H9 (cell line): ENCODE measurements at regions not wholly inside any gene's neighbourhood (a gene's known extent, or its start where the extent isn't known, plus 50 kb on each side); places are given as distances from the start of the nearest gene placed in this dataset.

Source experiments
- DNase-seq: peaks from one replicate; pipeline ENCODE4 v3.0.0-alpha.2; 2017
- H2AFZ ChIP-seq: one replicate; pipeline ENCODE4 v1.6.1; 2013; ENCODE audit warnings: mild to moderate bottlenecking, low read length, control low read depth, moderate library complexity
- H2AK5ac ChIP-seq: 2 replicates; pipeline ENCODE4 v1.6.1; 2013; ENCODE audit warnings: low read length, control low read depth, mixed read lengths; ENCODE audit not compliant: insufficient read length
- H2BK120ac ChIP-seq: one replicate; pipeline ENCODE4 v1.6.1; 2013; ENCODE audit warnings: low read depth, mild to moderate bottlenecking, low read length, control low read depth, inconsistent platforms; ENCODE audit not compliant: poor library complexity, severe bottlenecking
- H2BK12ac ChIP-seq: 2 replicates; pipeline ENCODE4 v1.6.1; 2013; ENCODE audit warnings: low read length, control low read depth, mixed read lengths, low read depth; ENCODE audit not compliant: insufficient read length
- H2BK15ac ChIP-seq: 2 replicates; pipeline ENCODE4 v1.6.1; 2013; ENCODE audit warnings: low read depth, low read length, control low read depth
- H2BK20ac ChIP-seq: one replicate; pipeline ENCODE4 v1.6.1; 2013; ENCODE audit warnings: low read depth, mild to moderate bottlenecking, low read length, control low read depth, inconsistent platforms; ENCODE audit not compliant: poor library complexity, severe bottlenecking
- H2BK5ac ChIP-seq: 2 replicates; pipeline ENCODE4 v1.6.1; 2013; ENCODE audit warnings: low read length, control low read depth, mixed read lengths; ENCODE audit not compliant: insufficient read length
- H3K14ac ChIP-seq: 2 replicates; pipeline ENCODE4 v1.6.1; 2013; ENCODE audit warnings: low read length, control low read depth; ENCODE audit not compliant: insufficient read depth
- H3K18ac ChIP-seq: 2 replicates; pipeline ENCODE4 v1.6.1; 2013; ENCODE audit warnings: low read depth, mild to moderate bottlenecking, mixed read lengths, low read length, control low read depth; ENCODE audit not compliant: insufficient read length
- H3K23ac ChIP-seq: 2 replicates; pipeline ENCODE4 v1.6.1; 2013; ENCODE audit warnings: low read length, control low read depth, mixed read lengths, low read depth; ENCODE audit not compliant: insufficient read length
- H3K23me2 ChIP-seq: 2 replicates; pipeline ENCODE4 v1.6.1; 2013; ENCODE audit warnings: low read depth, mild to moderate bottlenecking, mixed read lengths, low read length, control low read depth; ENCODE audit not compliant: insufficient read length, poor library complexity, severe bottlenecking
- H3K27ac ChIP-seq: 2 replicates; pipeline ENCODE4 v1.5.1; 2013; ENCODE audit warnings: low read length, control low read depth, mixed read lengths, low read depth; ENCODE audit not compliant: insufficient read length
- H3K27me3 ChIP-seq: 2 replicates; pipeline ENCODE4 v1.6.1; 2013; ENCODE audit warnings: low read length, control low read depth, inconsistent platforms; ENCODE audit not compliant: insufficient read depth
- H3K4ac ChIP-seq: 2 replicates; pipeline ENCODE4 v1.6.1; 2013; ENCODE audit warnings: low read depth, mild to moderate bottlenecking, control low read depth, inconsistent platforms, low read length, moderate library complexity
- H3K4me1 ChIP-seq: 2 replicates; pipeline ENCODE4 v1.6.1; 2013; ENCODE audit warnings: low read length, control low read depth, inconsistent platforms; ENCODE audit not compliant: insufficient read depth
- H3K4me2 ChIP-seq: 2 replicates; pipeline ENCODE4 v1.6.1; 2013; ENCODE audit warnings: low read length, control low read depth, mixed read lengths; ENCODE audit not compliant: insufficient read length, insufficient read depth
- H3K56ac ChIP-seq: 2 replicates; pipeline ENCODE4 v1.6.1; 2013; ENCODE audit warnings: low read depth, mild to moderate bottlenecking, mixed read lengths, low read length, control low read depth; ENCODE audit not compliant: insufficient read length
- H3K79me1 ChIP-seq: 2 replicates; pipeline ENCODE4 v1.6.1; 2013; ENCODE audit warnings: low read depth, mild to moderate bottlenecking, moderate library complexity, low read length, control low read depth, inconsistent platforms; ENCODE audit not compliant: insufficient read depth, poor library complexity, severe bottlenecking
- H3K79me2 ChIP-seq: 2 replicates; pipeline ENCODE4 v1.6.1; 2013; ENCODE audit warnings: low read length, control low read depth, inconsistent platforms; ENCODE audit not compliant: insufficient read depth
- H3K9ac ChIP-seq: 2 replicates; pipeline ENCODE4 v1.6.1; 2013; ENCODE audit warnings: low read length, control low read depth, mixed read lengths; ENCODE audit not compliant: insufficient read length; ENCODE audit errors: extremely low read depth
- H3K9me3 ChIP-seq: one replicate; pipeline ENCODE4 v1.6.1; 2013; ENCODE audit warnings: low read depth, low read length, inconsistent platforms; ENCODE audit not compliant: control insufficient read depth
- H3T11ph ChIP-seq: one replicate; pipeline ENCODE4 v1.6.1; 2013; ENCODE audit warnings: mild to moderate bottlenecking, low read length, control low read depth, inconsistent platforms
- H4K20me1 ChIP-seq: one replicate; pipeline ENCODE4 v1.6.1; 2013; ENCODE audit not compliant: control insufficient read depth, insufficient read length, insufficient read depth
- H4K5ac ChIP-seq: 2 replicates; pipeline ENCODE4 v1.6.1; 2013; ENCODE audit warnings: low read depth, mild to moderate bottlenecking, mixed read lengths, low read length, control low read depth; ENCODE audit not compliant: insufficient read length
- H4K8ac ChIP-seq: replicated peaks from 2 replicates; pipeline ENCODE4 v1.6.1; 2013; ENCODE audit warnings: low read length, control low read depth, mixed read lengths, low read depth; ENCODE audit not compliant: insufficient read length
- H4K91ac ChIP-seq: 2 replicates; pipeline ENCODE4 v1.6.1; 2013; ENCODE audit warnings: low read depth, mild to moderate bottlenecking, moderate library complexity, mixed read lengths, low read length, control low read depth; ENCODE audit not compliant: insufficient read length
- H3K27ac Mint-ChIP-seq, 3 experiments: 2 replicates in 2 of 3; 3 replicates in 1 of 3; pipeline ENCODE4 v1.8.0; 2020 to 2021; ENCODE audit warnings: mixed read lengths in 3 of 3, mild to moderate bottlenecking in 1 of 3, moderate library complexity in 1 of 3
- H3K27me3 Mint-ChIP-seq: 2 replicates; pipeline ENCODE4 v1.8.0; 2021; ENCODE audit warnings: low read depth, mild to moderate bottlenecking, moderate library complexity, mixed read lengths
- H3K36me3 Mint-ChIP-seq, 3 experiments: 2 replicates in 2 of 3; 3 replicates in 1 of 3; pipeline ENCODE4 v1.8.0; 2020 to 2021; ENCODE audit warnings: low read depth in 3 of 3, mixed read lengths in 3 of 3; ENCODE audit not compliant: insufficient read depth in 1 of 3
- H3K4me1 Mint-ChIP-seq, 2 experiments: 2 replicates each; pipeline ENCODE4 v1.8.0; 2020; ENCODE audit warnings: mixed read lengths in 2 of 2
- H3K4me3 Mint-ChIP-seq, 2 experiments: 2 replicates in 1 of 2; 3 replicates in 1 of 2; pipeline ENCODE4 v1.8.0; 2020 to 2021; ENCODE audit warnings: mild to moderate bottlenecking in 2 of 2, mixed read lengths in 2 of 2, moderate library complexity in 1 of 2
- H3K9me3 Mint-ChIP-seq, 2 experiments: 2 replicates in 1 of 2; 3 replicates in 1 of 2; pipeline ENCODE4 v1.8.0; 2020; ENCODE audit warnings: mild to moderate bottlenecking in 2 of 2, mixed read lengths in 2 of 2, moderate library complexity in 1 of 2
- CTCF ChIP-seq: fragments of 200-600 bp; sonication (generic); conservative IDR thresholded peaks from 3 replicates; pipeline ENCODE4 v1.8.0; 2021; ENCODE audit warnings: antibody characterized with exemption, mild to moderate bottlenecking
- WGBS: extraction: QIAGEN DNeasy Blood & Tissue Kit; methylation state at CpG from one replicate; pipeline ENCODE4 v1.1.7; 2013; ENCODE audit warnings: missing lambda C conversion rate, low lambda C conversion rate, mixed read lengths; ENCODE audit not compliant: insufficient read length; ENCODE audit errors: extremely low coverage; 5-methylcytosine and 5-hydroxymethylcytosine counted together

GRCh38 chr3:80263260-80263659, 495.5 kb upstream of the ROBO1 start:
- Histone ChIP-seq H2BK12ac (no peak overlapping the region), H3K9me3 (no peaks in the 10 kb centered on the region), H3K9ac (no peak overlapping the region), H3K14ac (no peak overlapping the region), H2BK20ac (no peak overlapping the region), H3T11ph (no peak overlapping the region), H3K56ac (no peak overlapping the region), H3K79me2 (0 out of 2 replicates have a peak, but pooled peaks cover 2% of the 10 kb centered on the region), H3K4me2 (no peak overlapping the region), H3K79me1 (no peaks in the 10 kb centered on the region), H3K18ac (no peak overlapping the region), H2BK15ac (no peak overlapping the region), H4K5ac (no peak overlapping the region), H4K8ac (no peak overlapping the region), H3K23ac (no peak overlapping the region), H3K23me2 (no peaks in the 10 kb centered on the region), H3K4me1 (no peaks in the 10 kb centered on the region), H3K27ac (no peak overlapping the region), H2AFZ (no peak overlapping the region), H2AK5ac (no peak overlapping the region), H3K27me3 (no peaks in the 10 kb centered on the region), H4K20me1 (no peaks in the 10 kb centered on the region), H4K91ac (no peak overlapping the region), H2BK5ac (no peak overlapping the region), H2BK120ac (no peak overlapping the region), H3K4ac (no peak overlapping the region)
- Mint-ChIP-seq H3K27me3 (no peaks in the 10 kb centered on the region), H3K9me3 (peaks cover 3 to 5% of the 10 kb centered on the region in 2 experiments; a peak in 3 of 5 replicates), H3K27ac (peak overlapping the region in 1 of 3 experiments; percentile 63; a peak in 1 of 7 replicates), H3K4me3 (no peak overlapping the region), H3K4me1 (peaks cover 6 to 7% of the 10 kb centered on the region in 2 experiments; a peak in 3 of 4 replicates), H3K36me3 (peaks cover 0 to 9% (median 3%) of the 10 kb centered on the region in 3 experiments; a peak in 5 of 7 replicates)
- WGBS = no CpG with 5 or more reads among the region's 3 CpGs
- DNase-seq = no peak
- no peak for TF ChIP-seq CTCF
